ENCODE measurements at regions not wholly inside any gene's neighbourhood (a gene's known extent, or its start where the extent isn't known, plus 50 kb on each side); places are given as distances from the start of the nearest gene placed in this dataset.

DNA sequence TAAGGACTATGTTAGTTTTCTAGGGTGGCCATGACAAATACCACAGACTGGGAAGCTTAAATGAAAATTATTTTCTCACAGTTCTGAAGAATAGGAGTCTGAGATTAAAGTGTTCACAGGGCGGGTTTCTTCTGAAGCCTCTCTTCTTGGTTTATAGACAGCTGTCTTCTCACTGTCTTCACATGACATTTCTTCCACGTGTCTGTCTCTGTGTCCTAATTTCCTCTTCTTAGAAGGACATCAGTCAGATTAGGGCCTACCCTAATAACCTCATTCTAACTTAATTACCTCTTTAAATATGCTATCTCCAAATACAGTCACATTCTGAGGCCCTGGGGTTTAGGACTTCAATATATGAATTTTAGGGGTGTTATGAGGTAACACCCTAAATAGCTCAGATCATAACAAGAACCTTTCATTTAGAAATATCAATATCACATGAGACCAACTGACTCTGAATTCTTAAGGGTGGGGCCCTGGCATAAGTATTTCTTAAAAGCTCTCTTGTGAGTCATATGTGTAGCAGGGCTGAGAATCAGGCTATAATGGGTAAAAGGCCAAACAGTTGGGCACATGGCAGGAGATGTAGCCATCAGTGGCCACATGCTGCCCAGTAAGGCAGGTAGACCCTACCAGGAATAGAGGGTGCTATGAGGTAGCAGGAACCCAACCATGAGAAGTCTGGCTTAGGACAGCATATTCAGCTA, 62.0 kb upstream of the TENT5A start:
- TF ChIP-seq TAF1 (IDR thresholded peaks at IDR 0.05; ENCODE audit: low read depth), result no peak
- no peak for TF ChIP-seq ZBTB7A (IDR thresholded peaks at IDR 0.05; ENCODE audit: low read depth)
- TF ChIP-seq EP300 (IDR thresholded peaks at IDR 0.05; ENCODE audit: borderline replicate concordance), result no peak
- TF ChIP-seq CREB1 (IDR thresholded peaks at IDR 0.05; ENCODE audit: low read depth), result no peak
- TF ChIP-seq CEBPB (IDR thresholded peaks at IDR 0.05), result no peak
- no peak for TF ChIP-seq FOXM1 (IDR thresholded peaks at IDR 0.05; ENCODE audit: borderline replicate concordance, low read depth)
- TF ChIP-seq, protein P1, sequence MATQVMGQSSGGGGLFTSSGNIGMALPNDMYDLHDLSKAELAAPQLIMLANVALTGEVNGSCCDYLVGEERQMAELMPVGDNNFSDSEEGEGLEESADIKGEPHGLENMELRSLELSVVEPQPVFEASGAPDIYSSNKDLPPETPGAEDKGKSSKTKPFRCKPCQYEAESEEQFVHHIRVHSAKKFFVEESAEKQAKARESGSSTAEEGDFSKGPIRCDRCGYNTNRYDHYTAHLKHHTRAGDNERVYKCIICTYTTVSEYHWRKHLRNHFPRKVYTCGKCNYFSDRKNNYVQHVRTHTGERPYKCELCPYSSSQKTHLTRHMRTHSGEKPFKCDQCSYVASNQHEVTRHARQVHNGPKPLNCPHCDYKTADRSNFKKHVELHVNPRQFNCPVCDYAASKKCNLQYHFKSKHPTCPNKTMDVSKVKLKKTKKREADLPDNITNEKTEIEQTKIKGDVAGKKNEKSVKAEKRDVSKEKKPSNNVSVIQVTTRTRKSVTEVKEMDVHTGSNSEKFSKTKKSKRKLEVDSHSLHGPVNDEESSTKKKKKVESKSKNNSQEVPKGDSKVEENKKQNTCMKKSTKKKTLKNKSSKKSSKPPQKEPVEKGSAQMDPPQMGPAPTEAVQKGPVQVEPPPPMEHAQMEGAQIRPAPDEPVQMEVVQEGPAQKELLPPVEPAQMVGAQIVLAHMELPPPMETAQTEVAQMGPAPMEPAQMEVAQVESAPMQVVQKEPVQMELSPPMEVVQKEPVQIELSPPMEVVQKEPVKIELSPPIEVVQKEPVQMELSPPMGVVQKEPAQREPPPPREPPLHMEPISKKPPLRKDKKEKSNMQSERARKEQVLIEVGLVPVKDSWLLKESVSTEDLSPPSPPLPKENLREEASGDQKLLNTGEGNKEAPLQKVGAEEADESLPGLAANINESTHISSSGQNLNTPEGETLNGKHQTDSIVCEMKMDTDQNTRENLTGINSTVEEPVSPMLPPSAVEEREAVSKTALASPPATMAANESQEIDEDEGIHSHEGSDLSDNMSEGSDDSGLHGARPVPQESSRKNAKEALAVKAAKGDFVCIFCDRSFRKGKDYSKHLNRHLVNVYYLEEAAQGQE (IDR thresholded peaks at IDR 0.05; ENCODE audit: low read depth), result no peak
- TF ChIP-seq, protein P2, sequence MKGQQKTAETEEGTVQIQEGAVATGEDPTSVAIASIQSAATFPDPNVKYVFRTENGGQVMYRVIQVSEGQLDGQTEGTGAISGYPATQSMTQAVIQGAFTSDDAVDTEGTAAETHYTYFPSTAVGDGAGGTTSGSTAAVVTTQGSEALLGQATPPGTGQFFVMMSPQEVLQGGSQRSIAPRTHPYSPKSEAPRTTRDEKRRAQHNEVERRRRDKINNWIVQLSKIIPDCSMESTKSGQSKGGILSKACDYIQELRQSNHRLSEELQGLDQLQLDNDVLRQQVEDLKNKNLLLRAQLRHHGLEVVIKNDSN (IDR thresholded peaks at IDR 0.05), result no peak
- TF ChIP-seq NFIC (IDR thresholded peaks at IDR 0.05), result no peak
- TF ChIP-seq TCF12 (IDR thresholded peaks at IDR 0.05; ENCODE audit: low read depth), result no peak
